HEK293 (cell line): ENCODE measurements at regions not wholly inside any gene's neighbourhood (a gene's known extent, or its start where the extent isn't known, plus 50 kb on each side); places are given as distances from the start of the nearest gene placed in this dataset.

Source experiments
- CTCF ChIA-PET: fragments of 350-600 bp; formaldehyde crosslinking; extraction: SDS; loops from one replicate; lab custom pipeline; 2021; ENCODE audit warnings: antibody characterized with exemption; lab: Yijun Ruan, JAX
- POLR2A ChIA-PET: fragments of 300-600 bp; formaldehyde crosslinking; extraction: SDS; loops from one replicate; lab custom pipeline; 2020; ENCODE audit warnings: antibody characterized with exemption, inconsistent platforms; lab: Yijun Ruan, JAX
- H3K27ac ChIP-seq: fragments of 200-500 bp; sonication (Bioruptor generic); 2 replicates; pipeline ENCODE4 v1.5.1; 2014; ENCODE audit warnings: low read depth, low read length, control low read depth, inconsistent platforms; ENCODE audit errors: extremely low read depth
- H3K36me3 ChIP-seq, 2 experiments: fragments of 200-500 bp in 1 of 2; sonication (Bioruptor generic) in 1 of 2; 1 replicate in 1 of 2; 2 replicates in 1 of 2; pipeline ENCODE4 v1.5.1; 2014 to 2017; ENCODE audit warnings: inconsistent platforms in 2 of 2, low read length in 2 of 2; ENCODE audit not compliant: control insufficient read depth in 2 of 2, insufficient read depth in 1 of 2
- H3K4me1 ChIP-seq: fragments of 200-500 bp; sonication (Bioruptor generic); 2 replicates; pipeline ENCODE4 v1.5.1; 2014; ENCODE audit warnings: mild to moderate bottlenecking, low read length, inconsistent platforms; ENCODE audit not compliant: control insufficient read depth, insufficient read depth
- H3K4me3 ChIP-seq: 2 replicates; pipeline ENCODE4 v1.5.1; 2011; ENCODE audit warnings: low read depth, mild to moderate bottlenecking, control low read depth, low read length, moderate library complexity
- H3K9me3 ChIP-seq: fragments of 200-500 bp; sonication (Bioruptor generic); 2 replicates; pipeline ENCODE4 v1.5.1; 2014; ENCODE audit warnings: low read depth, low read length, inconsistent platforms; ENCODE audit not compliant: control insufficient read depth, insufficient read depth
- BCL6B ChIP-seq: fragments of 450-650 bp; formaldehyde crosslinking; IDR thresholded peaks from 2 replicates; pipeline ENCODE4 v1.5.1; 2017; ENCODE audit warnings: missing biosample characterization, missing genetic modification characterization
- KLF8 ChIP-seq: fragments of 450-650 bp; formaldehyde crosslinking; IDR thresholded peaks from 2 replicates; pipeline ENCODE4 v1.5.1; 2016; ENCODE audit warnings: missing biosample characterization, missing genetic modification characterization
- OVOL3 ChIP-seq: fragments of 450-650 bp; formaldehyde crosslinking; IDR thresholded peaks from 2 replicates; pipeline ENCODE4 v1.5.1; 2016; ENCODE audit warnings: missing biosample characterization, missing genetic modification characterization
- RBAK ChIP-seq: fragments of 450-650 bp; formaldehyde crosslinking; IDR thresholded peaks from 2 replicates; pipeline ENCODE4 v1.5.1; 2016; ENCODE audit warnings: missing biosample characterization, missing genetic modification characterization
- WT1 ChIP-seq: fragments of 450-650 bp; formaldehyde crosslinking; IDR thresholded peaks from 2 replicates; pipeline ENCODE4 v1.5.1; 2016; ENCODE audit warnings: missing biosample characterization, missing genetic modification characterization
- ZBTB20 ChIP-seq: fragments of 450-650 bp; formaldehyde crosslinking; IDR thresholded peaks from 2 replicates; pipeline ENCODE4 v1.5.1; 2016; ENCODE audit warnings: missing biosample characterization, missing genetic modification characterization
- ZBTB8A ChIP-seq: fragments of 450-650 bp; formaldehyde crosslinking; IDR thresholded peaks from 2 replicates; pipeline ENCODE4 v1.5.1; 2016; ENCODE audit warnings: missing biosample characterization, missing genetic modification characterization
- ZEB2 ChIP-seq: fragments of 450-650 bp; formaldehyde crosslinking; IDR thresholded peaks from 2 replicates; pipeline ENCODE4 v1.5.1; 2016; ENCODE audit warnings: missing biosample characterization, missing genetic modification characterization
- ZFP69B ChIP-seq: fragments of 450-650 bp; formaldehyde crosslinking; IDR thresholded peaks from 2 replicates; pipeline ENCODE4 v1.5.1; 2016; ENCODE audit warnings: missing biosample characterization, missing genetic modification characterization
- ZNF10 ChIP-seq: fragments of 450-650 bp; formaldehyde crosslinking; IDR thresholded peaks from 2 replicates; pipeline ENCODE4 v1.5.1; 2017; ENCODE audit warnings: missing biosample characterization, missing genetic modification characterization
- ZNF175 ChIP-seq: fragments of 450-650 bp; formaldehyde crosslinking; IDR thresholded peaks from 2 replicates; pipeline ENCODE4 v1.5.1; 2016; ENCODE audit warnings: missing biosample characterization, missing genetic modification characterization
- ZNF23 ChIP-seq: fragments of 450-650 bp; formaldehyde crosslinking; IDR thresholded peaks from 2 replicates; pipeline ENCODE4 v1.5.1; 2016; ENCODE audit warnings: missing biosample characterization, missing genetic modification characterization, borderline replicate concordance
- ZNF239 ChIP-seq: fragments of 450-650 bp; formaldehyde crosslinking; IDR thresholded peaks from 2 replicates; pipeline ENCODE4 v1.5.1; 2016; ENCODE audit warnings: missing biosample characterization, missing genetic modification characterization
- ZNF24 ChIP-seq: fragments of 450-650 bp; formaldehyde crosslinking; IDR thresholded peaks from 2 replicates; pipeline ENCODE4 v1.5.1; 2016; ENCODE audit warnings: missing biosample characterization, missing genetic modification characterization
- ZNF362 ChIP-seq: fragments of 450-650 bp; formaldehyde crosslinking; IDR thresholded peaks from 2 replicates; pipeline ENCODE4 v1.5.1; 2016; ENCODE audit warnings: missing biosample characterization, missing genetic modification characterization
- ZNF48 ChIP-seq: fragments of 450-650 bp; formaldehyde crosslinking; IDR thresholded peaks from 2 replicates; pipeline ENCODE4 v1.5.1; 2016; ENCODE audit warnings: missing biosample characterization, missing genetic modification characterization
- ZNF555 ChIP-seq: fragments of 450-650 bp; formaldehyde crosslinking; conservative IDR thresholded peaks from 2 replicates; pipeline ENCODE4 v1.5.1; 2017; ENCODE audit warnings: missing biosample characterization, mild to moderate bottlenecking, missing genetic modification characterization, inconsistent platforms
- ZNF677 ChIP-seq: fragments of 450-650 bp; IDR thresholded peaks from 2 replicates; pipeline ENCODE4 v1.5.0; 2018; ENCODE audit warnings: missing biosample characterization, mild to moderate bottlenecking, missing genetic modification characterization, moderate library complexity
- ZNF837 ChIP-seq: fragments of 450-650 bp; formaldehyde crosslinking; IDR thresholded peaks from 2 replicates; pipeline ENCODE4 v1.5.1; 2016; ENCODE audit warnings: missing biosample characterization, missing genetic modification characterization

- POLR2A ChIA-PET, result no interaction called here
Measured at GRCh38 chr3:86673991-86674390, 317.0 kb downstream of the VGLL3 start.

GRCh38 chr3:86661817-86662216 lies 329.1 kb downstream of the VGLL3 start:
- Histone ChIP-seq H3K36me3 (no peaks in the 10 kb centered on the region), H3K4me1 (no peaks in the 10 kb centered on the region), H3K9me3 (no peaks in the 10 kb centered on the region), H3K4me3 (no peak overlapping the region), H3K27ac (no peak overlapping the region)
- TF ChIP-seq ZNF239 (tag by site-specific recombination) (no peak), WT1 (tag by site-specific recombination) (no peak), ZNF24 (tag by site-specific recombination) (no peak), ZNF175 (tag by site-specific recombination) (no peak), ZNF677 (tag by site-specific recombination) (no peak), ZBTB20 (tag by site-specific recombination) (no peak), ZNF837 (tag by site-specific recombination) (no peak)
- ChIA-PET CTCF (no interaction called here), POLR2A (no interaction called here)

More at GRCh38 chr3:86673991-86674390, 317.0 kb downstream of the VGLL3 start:
- H3K9me3 ChIP-seq, result no peaks in the 10 kb centered on the region
- H3K36me3 ChIP-seq, result no peaks in the 10 kb centered on the region
- H3K27ac ChIP-seq, result no peak overlapping the region
- no peaks in the 10 kb centered on the region for H3K4me1 ChIP-seq
- CTCF ChIA-PET, result no interaction called here
- H3K4me3 ChIP-seq, result no peak overlapping the region
- TF ChIP-seq OVOL3 (tag by site-specific recombination) (no peak), ZNF555 (no peak), ZNF23 (tag by site-specific recombination) (no peak), KLF8 (no peak), ZFP69B (tag by site-specific recombination) (no peak), WT1 (tag by site-specific recombination) (no peak)
- TF ChIP-seq, all 188 proteins: peak for 0

DNA sequence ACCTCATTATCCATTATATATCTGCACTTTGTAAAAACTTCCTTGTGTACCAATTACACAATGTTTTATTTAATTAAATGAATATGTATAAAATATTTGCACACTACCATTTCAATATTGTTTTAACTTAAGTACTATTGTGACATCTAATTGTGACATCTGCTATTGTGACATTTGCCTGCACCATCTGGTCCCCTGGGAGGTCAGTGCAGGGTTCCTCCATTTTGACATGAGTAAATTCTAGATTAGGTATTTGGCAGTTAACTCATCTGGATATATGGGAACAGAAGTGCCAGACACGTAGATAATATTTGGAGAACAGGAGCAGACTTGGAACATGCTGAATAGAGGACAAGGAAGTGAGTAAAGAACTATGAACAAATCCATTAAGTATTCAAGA lies 332.1 kb downstream of the VGLL3 start:
- no peak overlapping the region for H3K4me3 ChIP-seq
- H3K4me1 ChIP-seq, result no peaks in the 10 kb centered on the region
- POLR2A ChIA-PET, result no interaction called here
- no peaks in the 10 kb centered on the region for H3K9me3 ChIP-seq
- no peaks in the 10 kb centered on the region for H3K36me3 ChIP-seq
- CTCF ChIA-PET, result no interaction called here
- H3K27ac ChIP-seq, result no peak overlapping the region
- TF ChIP-seq BCL6B (tag by site-specific recombination), result no peak
- no peak for TF ChIP-seq ZEB2 (tag by site-specific recombination)
- TF ChIP-seq ZNF48, result no peak
- TF ChIP-seq RBAK (tag by site-specific recombination), result no peak

DNA sequence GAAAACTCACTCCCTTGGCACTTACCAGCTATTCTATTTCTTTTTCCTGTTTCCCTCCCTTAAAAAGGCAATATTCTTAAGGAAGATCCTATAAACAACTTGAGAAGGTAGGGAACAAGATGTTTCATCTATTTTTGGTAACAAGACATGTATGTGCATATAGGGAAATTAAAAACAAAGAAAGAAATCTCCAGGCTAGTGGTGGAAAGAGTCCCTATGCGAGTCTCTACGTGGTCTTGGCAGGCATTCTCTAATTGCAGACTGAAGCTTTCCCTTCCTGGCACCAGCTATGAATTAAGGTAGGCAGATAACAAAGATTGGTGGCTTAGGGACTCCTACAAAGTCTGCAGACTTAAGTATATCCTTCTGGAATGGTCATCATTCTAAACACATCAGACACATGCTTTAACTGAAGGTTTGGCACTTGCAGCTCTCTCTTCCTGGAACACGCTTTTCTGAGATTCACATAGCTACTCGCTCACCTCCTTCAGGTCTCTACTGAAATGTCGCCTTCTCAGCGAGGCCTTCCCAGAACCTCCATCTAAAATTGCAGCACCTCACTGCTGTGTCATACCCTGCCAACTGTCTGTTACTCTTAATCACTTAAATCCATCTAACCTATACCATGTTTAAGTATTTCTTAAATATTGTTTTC lies 336.0 kb downstream of the VGLL3 start:
- TF ChIP-seq ZNF362 (tag by site-specific recombination), result no peak
- TF ChIP-seq ZBTB8A (tag by site-specific recombination), result no peak
- no peak for TF ChIP-seq ZNF10 (tag by site-specific recombination)
- no peak overlapping the region for H3K4me3 ChIP-seq
- CTCF ChIA-PET, result no interaction called here
- H3K9me3 ChIP-seq, result no peaks in the 10 kb centered on the region
- POLR2A ChIA-PET, result no interaction called here
- no peaks in the 10 kb centered on the region for H3K4me1 ChIP-seq
- no peaks in the 10 kb centered on the region for H3K36me3 ChIP-seq
- no peak overlapping the region for H3K27ac ChIP-seq
